CD1c-positive myeloid dendritic cell (primary cell): ENCODE measurements at regions not wholly inside any gene's neighbourhood (a gene's known extent, or its start where the extent isn't known, plus 50 kb on each side); places are given as distances from the start of the nearest gene placed in this dataset.
"Not testable (repeated sequence)": the region's sequence is repeated elsewhere in the genome, so short reads cannot be mapped to it uniquely, and the experiment has no call there.

Experiments used
- DNase-seq: peaks from one replicate; pipeline ENCODE4 v3.0.0-alpha.2; 2016; ENCODE audit errors: extremely low spot score

DNA sequence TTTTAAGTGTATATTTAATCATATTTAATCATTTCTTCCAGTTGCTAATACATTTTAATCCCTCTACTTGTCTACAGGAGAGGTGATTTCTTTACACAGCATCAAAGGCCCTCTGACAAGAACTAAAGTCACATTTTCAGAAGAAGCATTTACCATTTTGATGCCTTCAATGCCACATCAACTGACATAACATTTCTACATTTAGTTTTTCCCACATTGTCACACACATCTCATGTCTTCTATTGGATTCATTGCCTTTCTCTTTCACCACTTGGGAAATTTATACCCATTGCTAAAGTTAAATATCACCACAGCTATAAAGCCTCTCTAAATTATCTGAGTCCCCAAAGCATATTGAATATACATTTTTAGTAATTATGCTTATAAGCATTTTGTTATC, 1907.5 kb upstream of the CDH9 start:
- no peak for DNase-seq

DNA sequence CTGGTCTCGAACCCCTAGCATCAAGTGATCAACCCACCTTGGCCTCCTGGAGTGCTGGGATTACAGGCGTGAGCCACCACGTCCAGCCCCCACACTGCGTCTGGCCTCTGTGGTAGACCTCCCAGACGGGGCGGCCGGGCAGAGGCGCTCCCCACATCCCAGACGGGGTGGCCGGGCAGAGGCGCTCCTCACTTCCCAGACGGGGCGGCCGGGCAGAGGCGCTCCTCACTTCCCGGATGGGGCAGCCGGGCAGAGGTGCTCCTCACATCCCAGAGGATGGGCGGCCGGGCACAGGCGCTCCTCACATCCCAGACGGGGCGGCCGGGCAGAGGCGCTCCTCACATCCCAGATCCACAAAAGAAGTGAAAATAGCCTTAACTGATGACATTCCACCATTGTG, 1891.0 kb upstream of the CDH9 start:
- DNase-seq, result not testable (repeated sequence)

DNA sequence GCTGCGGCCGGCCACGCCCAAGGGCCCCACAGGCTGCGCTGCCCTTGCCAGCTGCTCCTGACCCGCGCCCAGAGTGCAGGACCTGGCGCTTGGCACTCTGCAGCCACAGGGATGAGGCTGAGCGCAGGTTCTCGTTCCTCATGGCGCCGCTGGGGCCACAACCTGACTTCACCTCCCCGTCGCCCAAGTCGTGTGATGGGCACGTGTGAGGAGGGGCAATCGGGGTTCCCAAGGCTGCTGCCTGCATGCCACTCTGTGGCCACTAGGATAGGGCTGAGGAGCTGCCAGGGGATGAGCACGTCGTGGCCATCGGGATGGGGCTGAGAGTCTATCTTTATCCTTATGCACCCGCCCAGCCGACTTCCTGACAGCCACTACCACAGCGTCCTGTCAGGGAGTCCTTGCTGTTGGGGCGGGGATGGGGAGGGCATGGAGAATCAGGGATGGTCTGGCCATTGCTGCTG, 1890.0 kb upstream of the CDH9 start:
- not testable (repeated sequence) for DNase-seq

DNA sequence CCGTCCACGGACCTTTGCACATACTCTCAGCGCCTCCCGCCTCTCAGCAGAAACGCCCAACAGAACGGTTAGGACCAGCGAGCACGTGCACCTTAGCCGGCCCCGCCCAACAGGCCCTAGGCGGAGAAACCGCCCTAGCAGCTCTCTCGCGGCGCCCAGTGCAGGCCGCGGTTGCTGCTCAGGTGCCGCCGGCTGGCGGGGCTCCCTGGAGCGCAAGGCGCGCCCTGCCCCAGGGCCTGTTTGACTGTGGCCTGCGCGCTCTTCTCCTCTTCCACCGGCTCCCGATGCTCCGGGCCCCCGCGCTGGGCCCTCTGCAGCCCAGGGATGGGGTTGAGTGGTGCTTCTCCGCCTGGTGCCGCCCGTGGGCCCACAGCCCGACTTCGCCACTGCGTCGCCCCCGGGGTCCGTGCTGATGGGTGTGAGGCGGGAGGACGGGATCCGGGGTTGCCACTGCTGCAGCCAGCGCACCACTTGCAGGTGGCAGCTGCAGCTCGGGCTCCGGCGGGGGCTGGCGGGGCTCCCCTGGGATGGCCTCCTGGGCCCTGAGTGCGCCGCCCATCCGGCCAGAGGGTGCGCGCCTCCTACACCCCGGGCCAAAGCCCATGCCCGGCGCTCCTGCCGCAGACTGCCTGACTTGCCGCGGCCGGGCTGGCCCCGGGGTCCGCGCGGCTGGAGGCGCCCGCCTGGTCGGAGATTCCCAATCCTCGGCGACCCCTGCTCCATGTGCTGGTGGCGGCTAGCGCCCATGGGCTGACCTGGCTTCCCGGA, 1889.4 kb upstream of the CDH9 start:
- no peak for DNase-seq

DNA sequence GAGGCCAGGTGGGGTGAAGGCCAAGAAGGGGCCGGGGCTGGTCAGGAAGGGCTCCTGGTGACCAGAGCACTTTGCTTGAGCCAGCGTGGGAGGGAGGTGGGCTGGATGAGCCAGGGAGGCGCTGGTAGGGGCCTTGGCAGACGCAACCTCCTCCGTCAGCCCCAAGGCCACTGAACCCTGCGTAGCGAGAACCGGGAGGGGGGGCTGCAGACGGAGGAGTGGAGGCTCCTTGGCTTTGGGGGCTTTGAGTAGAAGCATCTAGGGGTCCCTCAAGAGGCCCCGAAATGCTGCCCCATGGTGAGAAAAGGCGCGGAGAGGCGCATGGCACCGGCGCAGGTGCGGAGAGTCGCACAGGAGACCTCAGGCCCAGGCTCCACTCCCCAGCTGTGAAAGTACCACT, 1888.0 kb upstream of the CDH9 start:
- no peak for DNase-seq

DNA sequence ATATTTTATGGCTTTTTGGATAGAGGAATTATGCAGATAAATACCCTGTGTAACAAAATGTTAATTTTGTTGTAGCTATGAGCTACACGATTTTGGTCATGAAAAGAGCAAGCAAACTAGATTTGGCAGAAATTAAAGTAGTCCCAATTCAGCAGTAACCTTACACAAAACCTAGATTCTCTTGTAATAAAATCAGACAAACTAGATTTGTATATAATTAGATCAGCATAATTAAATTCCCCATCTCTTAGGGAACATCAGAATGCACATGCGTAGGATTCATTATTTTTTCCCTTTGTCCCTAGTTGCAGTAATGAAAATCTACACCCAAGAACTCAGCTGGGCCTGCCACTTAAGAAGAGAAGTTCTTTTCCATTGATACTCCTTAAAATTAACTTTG, 1879.2 kb upstream of the CDH9 start:
- no peak for DNase-seq

DNA sequence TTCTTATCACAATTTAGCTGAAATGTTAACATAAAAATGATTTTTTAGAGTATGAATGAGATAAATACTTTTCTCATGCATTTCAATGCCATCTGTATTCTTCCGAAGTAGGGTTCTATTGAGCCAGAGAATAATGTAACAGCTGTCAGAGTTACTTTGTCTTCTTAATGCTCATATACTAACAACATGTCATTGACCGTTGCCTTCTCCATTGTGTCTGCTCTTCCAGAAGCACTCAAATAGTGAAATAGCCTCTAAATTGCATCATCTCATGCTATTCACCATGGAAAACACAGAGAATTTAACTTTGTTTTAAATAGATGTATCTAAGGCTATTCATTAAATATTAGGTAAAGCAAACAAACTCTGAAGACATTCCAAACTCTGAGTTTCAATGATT, 1875.9 kb upstream of the CDH9 start:
- no peak for DNase-seq

DNA sequence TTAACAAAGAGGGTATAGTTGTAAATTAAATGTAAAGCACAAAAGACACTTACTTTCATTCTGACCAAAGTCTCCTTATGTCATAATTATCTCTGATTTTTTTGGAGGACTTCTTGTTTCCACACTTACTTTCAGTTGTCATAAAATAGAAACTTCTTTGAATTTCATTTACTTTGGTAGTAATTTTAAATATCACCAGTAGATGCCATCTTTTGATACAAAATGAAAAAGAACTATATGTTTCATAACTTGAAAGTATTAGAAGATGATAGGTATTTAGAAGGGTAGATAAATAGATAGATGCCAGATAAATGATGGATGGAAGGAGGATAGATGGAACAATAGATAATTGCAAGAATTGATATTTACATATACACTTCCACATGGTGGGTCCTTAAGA, 1865.3 kb upstream of the CDH9 start:
- DNase-seq, result no peak

DNA sequence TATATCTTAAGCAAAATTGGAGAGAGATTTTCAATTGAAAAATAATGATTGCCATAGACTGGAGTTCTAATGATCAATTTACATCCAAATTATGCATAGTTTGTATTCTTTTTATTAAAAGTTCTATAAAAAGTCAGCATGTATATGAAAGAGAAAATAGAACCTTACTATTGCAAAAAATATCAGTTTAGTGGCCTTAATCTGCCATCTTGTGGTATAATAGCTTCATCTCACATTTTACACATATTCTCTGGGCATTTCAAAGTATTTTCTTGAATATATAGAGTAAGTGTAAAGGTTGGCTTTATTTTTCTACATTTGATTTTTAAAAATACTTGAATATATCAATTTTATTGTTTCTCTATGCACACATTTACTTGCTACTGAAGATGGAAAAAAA, 1858.6 kb upstream of the CDH9 start:
- DNase-seq, result no peak

DNA sequence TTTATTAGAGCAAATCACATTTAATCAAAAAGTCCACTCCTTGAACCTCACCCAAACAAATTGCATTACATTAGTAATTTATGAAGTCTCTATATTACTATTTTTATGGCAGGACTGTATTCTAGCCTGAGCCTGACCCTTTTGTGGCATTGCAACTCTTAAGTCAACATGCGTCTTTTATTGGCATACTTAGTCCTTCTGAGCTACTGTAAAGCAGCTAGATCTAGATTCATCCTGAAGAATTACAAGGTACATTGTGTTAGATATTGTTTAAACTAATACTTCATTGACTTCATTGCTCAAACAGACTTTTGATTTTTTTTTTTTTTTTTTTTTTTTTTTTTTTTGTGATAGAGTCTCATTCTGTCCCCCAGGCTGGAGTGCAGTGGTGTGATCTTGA, 1842.5 kb upstream of the CDH9 start:
- DNase-seq, result no peak

DNA sequence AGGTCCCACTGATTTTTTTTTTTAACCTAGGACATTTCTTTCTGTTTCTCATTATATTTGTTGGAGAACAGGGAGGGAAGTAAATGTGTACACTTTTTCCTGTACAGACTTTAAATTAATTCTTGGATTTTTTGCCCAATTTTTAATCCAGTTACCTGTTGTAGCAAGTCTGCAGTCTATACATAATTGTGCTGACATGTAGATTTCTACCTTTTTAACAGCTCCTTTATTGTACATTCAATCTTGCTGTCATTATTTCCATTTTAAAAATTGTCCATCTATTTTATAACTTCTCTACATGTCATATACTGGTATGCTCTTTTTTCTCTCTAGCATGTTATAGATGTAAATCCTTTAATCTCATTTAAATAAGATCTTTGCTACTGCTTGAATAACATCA, 1838.7 kb upstream of the CDH9 start:
- DNase-seq, result no peak

DNA sequence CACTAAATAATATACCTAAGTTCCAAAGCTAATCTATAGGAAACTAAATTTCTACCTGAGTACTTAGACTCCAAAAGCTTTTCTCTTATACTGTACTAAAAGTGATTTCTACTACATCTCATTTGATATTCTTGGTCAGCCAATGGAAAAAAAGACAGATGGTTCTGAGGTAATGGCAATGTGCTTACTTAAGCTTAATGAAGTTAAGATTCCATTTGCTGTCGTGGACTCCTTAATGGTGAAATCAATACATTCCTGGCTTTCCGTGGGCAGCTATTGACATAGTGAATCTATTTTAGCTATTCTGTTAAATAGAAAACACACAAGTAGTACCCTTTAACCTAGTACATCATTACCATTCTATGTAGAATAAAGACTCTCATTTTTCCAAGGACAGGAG, 1825.6 kb upstream of the CDH9 start:
- DNase-seq, result no peak

DNA sequence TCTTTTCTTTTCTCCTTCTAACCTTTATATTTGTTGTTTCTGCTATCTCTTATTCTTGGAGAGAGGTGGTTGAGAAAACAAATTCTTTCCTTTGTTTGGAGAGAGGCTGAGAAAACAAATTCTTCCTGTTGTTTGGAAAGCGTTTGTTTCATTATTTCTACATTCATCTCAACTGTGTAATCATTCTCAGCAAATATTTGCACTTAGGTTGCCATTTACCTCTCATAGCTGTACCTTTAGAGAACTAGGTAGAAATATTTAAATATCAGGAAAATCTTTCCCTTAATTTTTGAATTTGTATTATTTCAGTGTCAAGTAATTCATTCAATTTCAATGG, 1824.4 kb upstream of the CDH9 start:
- DNase-seq, result no peak

DNA sequence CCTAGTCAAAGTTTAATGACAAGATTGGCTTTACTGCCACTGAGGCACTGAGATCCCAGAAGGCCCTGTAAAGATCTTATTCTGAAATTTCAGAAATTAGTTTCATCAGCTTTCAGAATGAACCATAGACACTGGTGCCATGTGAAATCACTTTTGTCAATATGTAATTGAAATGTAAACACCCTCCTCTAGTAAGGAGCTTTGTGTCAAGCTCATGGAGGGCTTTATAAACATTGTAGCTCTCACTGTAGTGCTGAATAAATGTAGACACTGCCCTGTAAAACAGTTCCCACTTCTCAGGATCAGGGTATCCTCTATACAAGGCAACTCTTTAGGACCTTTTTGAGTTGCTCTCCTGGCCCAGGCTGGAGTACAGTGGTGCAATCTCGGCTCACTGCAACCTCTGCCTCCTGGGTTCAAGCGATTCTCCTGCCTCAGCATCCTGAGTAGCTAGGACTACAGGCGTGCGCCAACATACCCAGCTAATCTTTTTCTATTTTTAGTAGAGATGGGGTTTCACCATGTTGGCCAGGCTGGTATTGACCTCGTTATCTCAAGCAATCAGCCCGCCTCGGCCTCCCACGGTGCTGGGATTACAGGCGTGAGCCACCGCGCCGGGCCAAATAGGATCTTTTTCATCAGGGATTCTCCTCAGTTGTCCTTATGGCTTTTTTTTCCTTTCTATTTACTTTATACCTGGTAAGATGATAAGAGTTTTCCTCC, 1823.9 kb upstream of the CDH9 start:
- DNase-seq, result no peak

DNA sequence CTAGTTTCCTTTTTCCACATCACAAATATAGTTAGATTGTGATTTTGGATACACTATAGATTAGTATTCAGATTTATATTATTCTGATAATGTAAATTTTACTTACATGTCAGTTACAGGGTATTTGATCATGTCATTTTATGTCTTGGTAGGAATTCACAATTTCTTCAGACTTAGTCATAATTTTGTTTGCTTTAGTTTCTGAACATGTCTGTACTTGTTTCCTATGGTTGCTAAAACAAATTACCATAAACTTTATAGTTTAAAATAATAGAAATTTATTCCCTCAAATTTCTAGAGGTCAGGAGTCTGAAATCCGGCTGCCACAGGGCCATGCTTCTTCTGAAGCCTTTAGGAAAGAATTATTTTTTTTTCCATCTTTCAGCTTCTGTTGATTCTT, 1817.2 kb upstream of the CDH9 start:
- no peak for DNase-seq

DNA sequence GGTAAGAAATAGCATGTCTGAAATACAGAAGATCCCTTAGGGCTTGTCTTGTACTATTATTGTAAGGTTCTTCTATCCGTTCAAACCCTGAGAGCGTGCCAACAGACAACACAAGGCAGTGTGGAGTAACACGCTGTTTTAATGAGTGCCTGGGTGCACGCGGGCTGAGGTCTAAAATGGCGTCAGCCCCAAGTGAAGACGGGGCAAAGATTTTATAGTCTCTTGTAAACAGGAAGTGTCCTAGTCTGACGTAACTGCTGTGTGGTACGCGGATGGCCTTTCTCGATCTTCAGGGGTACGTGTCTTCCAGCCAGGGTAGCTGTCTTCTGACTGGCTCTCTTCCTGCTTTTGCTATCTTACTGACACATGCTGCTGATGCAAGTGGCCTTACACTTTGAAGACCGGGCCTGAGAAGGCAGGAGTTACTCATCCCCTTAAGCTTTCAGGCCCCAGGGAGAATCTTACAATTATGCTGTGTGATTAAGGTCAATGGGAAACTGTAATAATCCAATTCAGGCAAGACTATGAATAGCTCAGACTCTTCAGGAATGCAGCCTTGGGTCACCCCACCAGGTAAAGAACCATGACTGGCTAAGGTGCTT, 1812.0 kb upstream of the CDH9 start:
- DNase-seq, result no peak

DNA sequence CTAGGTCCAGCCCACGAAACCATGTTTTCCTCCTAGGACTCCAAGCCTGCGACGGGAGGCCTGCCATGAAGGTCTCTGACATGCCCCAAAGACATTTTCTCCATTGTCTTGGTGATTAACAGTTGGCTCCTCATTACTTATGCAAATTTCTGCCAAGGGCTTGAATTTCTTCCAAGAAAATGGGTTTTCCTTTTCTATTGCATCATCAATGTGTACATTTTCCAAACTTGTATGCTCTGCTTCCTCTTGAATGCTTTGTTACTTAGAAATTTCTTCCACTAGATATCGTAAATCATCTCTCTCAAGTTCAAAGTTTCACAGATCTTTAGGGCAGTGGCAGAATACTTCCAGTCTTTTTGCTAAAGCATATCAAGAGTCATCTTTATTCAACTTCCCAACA, 1792.7 kb upstream of the CDH9 start:
- DNase-seq, result no peak

DNA sequence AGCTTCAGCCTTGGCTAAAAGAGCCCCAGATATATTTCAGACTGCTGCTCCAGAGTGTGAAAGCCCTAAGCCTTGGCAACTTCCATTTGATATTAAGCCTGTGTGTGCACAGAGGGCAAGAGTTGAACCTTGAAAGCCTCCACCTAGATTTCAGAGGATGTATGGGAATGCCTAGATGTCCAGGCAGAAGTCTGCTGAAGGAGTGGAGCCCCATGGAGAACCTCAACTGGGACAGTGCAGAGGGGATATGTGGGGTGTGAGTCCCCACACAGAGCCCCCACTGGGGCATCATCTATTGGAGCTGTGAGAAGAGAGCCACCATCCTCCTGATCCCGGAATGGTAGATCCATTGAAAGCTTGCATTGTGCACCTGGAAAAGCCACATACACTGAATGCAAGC, 1784.8 kb upstream of the CDH9 start:
- DNase-seq, result no peak

DNA sequence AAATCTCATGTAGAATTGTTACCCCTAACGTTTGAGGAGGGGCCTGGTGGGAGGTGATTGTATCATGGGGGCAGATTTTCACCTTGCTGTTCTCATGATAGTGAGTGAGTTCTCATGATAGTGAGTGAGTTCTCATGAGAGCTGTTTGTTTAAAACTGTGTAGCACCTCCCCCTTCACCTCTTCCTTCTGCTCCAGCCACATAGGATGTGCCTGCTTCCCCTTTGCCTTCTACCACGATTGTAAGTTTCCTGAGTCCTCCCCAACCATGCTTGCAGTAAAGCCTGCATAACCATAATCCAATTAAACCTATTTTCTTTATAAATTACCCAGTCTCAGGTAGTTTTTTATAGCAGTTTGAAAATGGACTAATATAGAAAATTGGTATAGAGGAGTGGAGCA, 1783.7 kb upstream of the CDH9 start:
- DNase-seq, result no peak

DNA sequence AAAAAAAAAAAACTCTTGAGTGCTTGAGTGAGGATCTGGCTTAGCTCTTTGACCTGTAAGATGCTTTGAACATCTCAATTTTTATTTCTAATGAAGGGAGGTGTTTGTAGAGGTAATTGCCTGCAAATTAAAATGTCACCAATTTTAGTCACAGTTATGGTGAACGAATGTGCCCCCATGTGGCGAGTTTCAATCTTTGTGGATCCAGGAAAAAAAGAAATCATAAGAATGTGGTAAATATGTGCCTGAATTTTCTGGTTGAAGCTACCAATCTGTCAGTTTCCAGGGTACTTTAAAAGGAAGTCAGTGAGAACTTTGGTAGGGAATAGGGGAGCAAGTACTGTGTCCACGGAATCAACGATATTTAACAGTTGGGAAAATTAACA, 1772.4 kb upstream of the CDH9 start:
- no peak for DNase-seq

DNA sequence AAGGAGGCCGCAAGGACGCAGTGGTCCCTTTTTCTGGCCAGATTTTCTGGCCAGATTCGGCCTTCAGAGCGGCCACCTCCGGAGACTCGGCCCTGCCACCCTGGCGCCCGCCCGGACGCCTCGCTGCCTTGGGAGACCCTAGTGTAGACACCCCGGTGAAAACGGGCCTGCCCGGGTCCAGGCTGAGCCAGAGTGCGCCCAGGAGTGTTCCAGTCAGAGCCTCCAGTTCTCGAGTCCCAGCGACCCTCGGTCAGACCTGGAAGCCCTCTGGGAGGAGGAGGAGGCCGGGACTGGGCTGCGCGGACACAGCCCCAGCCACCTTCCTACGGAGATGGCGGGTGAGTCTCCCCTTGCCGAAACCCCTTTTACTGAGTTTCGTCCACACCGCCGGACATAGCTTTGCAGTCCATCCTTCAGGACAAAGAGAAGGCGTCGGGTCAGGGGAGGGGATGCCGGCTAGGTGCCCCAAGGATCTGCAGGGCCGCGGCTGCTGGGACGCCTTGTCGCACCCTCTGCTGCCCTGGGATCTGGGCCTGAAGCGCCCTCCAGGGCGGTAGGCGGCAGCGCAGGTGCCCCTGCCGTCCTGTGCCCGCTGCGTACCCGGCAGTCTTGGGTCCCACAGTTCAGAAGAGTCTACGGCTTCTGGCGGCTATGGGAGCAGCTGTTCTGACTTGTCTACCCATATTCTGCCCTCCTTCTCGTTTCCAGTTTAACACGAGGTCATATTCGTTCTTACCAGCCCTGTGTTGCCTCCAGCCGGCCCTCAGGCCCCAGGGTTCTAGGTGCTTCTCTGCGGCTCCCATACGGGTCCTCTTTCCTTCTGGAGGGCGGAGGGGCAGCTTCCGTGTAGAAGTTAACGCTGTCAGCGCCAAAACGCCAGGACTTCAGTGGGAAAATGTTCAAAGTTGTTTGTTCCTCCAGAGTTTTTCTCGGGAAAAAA, 1771.7 kb upstream of the CDH9 start:
- DNase-seq, result no peak
